ENCODE measurements at regions not wholly inside any gene's neighbourhood (a gene's known extent, or its start where the extent isn't known, plus 50 kb on each side); places are given as distances from the start of the nearest gene placed in this dataset.

DNA sequence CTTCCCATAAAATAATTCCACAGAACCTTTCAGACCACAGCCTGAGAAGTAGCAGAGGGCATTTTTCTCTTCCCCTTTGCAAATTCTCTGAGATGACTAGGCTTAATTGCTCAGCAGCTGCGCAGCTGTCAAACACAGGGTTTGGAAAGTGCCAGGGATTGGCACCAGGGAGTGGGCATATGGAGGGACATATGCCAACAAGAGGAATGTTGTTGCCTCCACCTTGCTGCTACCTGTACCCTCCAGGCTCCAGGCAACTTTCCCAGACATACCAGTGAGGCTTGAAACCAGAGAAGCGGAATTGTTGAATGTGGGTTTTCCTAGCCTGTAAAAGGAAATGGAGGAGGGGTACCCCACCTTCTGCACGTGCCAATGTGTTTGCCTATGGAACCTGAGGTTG, 256.2 kb upstream of the GPR101 start:
- Histone ChIP-seq H3K27me3 (ENCODE audit: control insufficient read depth, insufficient read depth, low read length) (no peaks in the 10 kb centered on the region; the same call in 1 of the 2 replicates), H3K9me3 (ENCODE audit: control insufficient read depth, insufficient read depth, low read depth, low read length) (no peaks in the 10 kb centered on the region), H3K9ac (ENCODE audit: low read length) (no peak overlapping the region), H3K36me3 (ENCODE audit: control insufficient read depth, insufficient read depth, low read length) (no peaks in the 10 kb centered on the region), H3K4me3 (ENCODE audit: low read depth, low read length) (no peak overlapping the region), H3K27ac (ENCODE audit: low read depth, low read length) (no peak overlapping the region), H3K4me1 (ENCODE audit: control insufficient read depth, insufficient read depth, low read length) (no peaks in the 10 kb centered on the region)

GRCh38 chrX:137287191-137287590, 253.4 kb upstream of the GPR101 start:
- H3K36me3 ChIP-seq (ENCODE audit: control insufficient read depth, insufficient read depth, low read length) = no peaks in the 10 kb centered on the region
- no peak overlapping the region for H3K27ac ChIP-seq (ENCODE audit: low read depth, low read length)
- H3K4me3 ChIP-seq (ENCODE audit: low read depth, low read length) = no peak overlapping the region
- no peak overlapping the region for H3K9ac ChIP-seq (ENCODE audit: low read length)
- no peaks in the 10 kb centered on the region for H3K4me1 ChIP-seq (ENCODE audit: control insufficient read depth, insufficient read depth, low read length)
- peaks cover 4% of the 10 kb centered on the region; the same call in 1 of the 2 replicates for H3K27me3 ChIP-seq (ENCODE audit: control insufficient read depth, insufficient read depth, low read length)
- H3K9me3 ChIP-seq (ENCODE audit: control insufficient read depth, insufficient read depth, low read depth, low read length) = no peaks in the 10 kb centered on the region

GRCh38 chrX:137286423-137286822, 252.6 kb upstream of the GPR101 start:
- H3K27ac ChIP-seq (ENCODE audit: low read depth, low read length) = no peak overlapping the region
- H3K9me3 ChIP-seq (ENCODE audit: control insufficient read depth, insufficient read depth, low read depth, low read length) = no peaks in the 10 kb centered on the region
- H3K4me1 ChIP-seq (ENCODE audit: control insufficient read depth, insufficient read depth, low read length) = no peaks in the 10 kb centered on the region
- no peaks in the 10 kb centered on the region for H3K36me3 ChIP-seq (ENCODE audit: control insufficient read depth, insufficient read depth, low read length)
- H3K4me3 ChIP-seq (ENCODE audit: low read depth, low read length) = no peak overlapping the region
- H3K27me3 ChIP-seq (ENCODE audit: control insufficient read depth, insufficient read depth, low read length) = peaks cover 4% of the 10 kb centered on the region; the same call in 1 of the 2 replicates
- no peak overlapping the region for H3K9ac ChIP-seq (ENCODE audit: low read length)

GRCh38 chrX:137278825-137279224, 245.0 kb upstream of the GPR101 start:
- no peaks in the 10 kb centered on the region for H3K4me1 ChIP-seq (ENCODE audit: control insufficient read depth, insufficient read depth, low read length)
- no peak overlapping the region for H3K27ac ChIP-seq (ENCODE audit: low read depth, low read length)
- H3K4me3 ChIP-seq (ENCODE audit: low read depth, low read length) = no peak overlapping the region
- H3K27me3 ChIP-seq (ENCODE audit: control insufficient read depth, insufficient read depth, low read length) = peaks cover 12% of the 10 kb centered on the region
- no peaks in the 10 kb centered on the region for H3K9me3 ChIP-seq (ENCODE audit: control insufficient read depth, insufficient read depth, low read depth, low read length)
- no peaks in the 10 kb centered on the region for H3K36me3 ChIP-seq (ENCODE audit: control insufficient read depth, insufficient read depth, low read length)
- H3K9ac ChIP-seq (ENCODE audit: low read length) = no peak overlapping the region

- no peak overlapping the region for H3K9ac ChIP-seq (ENCODE audit: low read length)
- H3K27me3 ChIP-seq (ENCODE audit: control insufficient read depth, insufficient read depth, low read length) = peaks cover 3% of the 10 kb centered on the region; the same call in 1 of the 2 replicates
- H3K4me1 ChIP-seq (ENCODE audit: control insufficient read depth, insufficient read depth, low read length) = no peaks in the 10 kb centered on the region
- H3K27ac ChIP-seq (ENCODE audit: low read depth, low read length) = no peak overlapping the region
- H3K36me3 ChIP-seq (ENCODE audit: control insufficient read depth, insufficient read depth, low read length) = no peaks in the 10 kb centered on the region
- no peak overlapping the region for H3K4me3 ChIP-seq (ENCODE audit: low read depth, low read length)
- no peaks in the 10 kb centered on the region for H3K9me3 ChIP-seq (ENCODE audit: control insufficient read depth, insufficient read depth, low read depth, low read length)
These were observed 229.6 kb upstream of the GPR101 start for GRCh38 chrX:137263374-137263773.

- Histone ChIP-seq H3K9me3 (ENCODE audit: control insufficient read depth, insufficient read depth, low read depth, low read length) (no peaks in the 10 kb centered on the region), H3K4me3 (ENCODE audit: low read depth, low read length) (no peak overlapping the region), H3K9ac (ENCODE audit: low read length) (no peak overlapping the region), H3K36me3 (ENCODE audit: control insufficient read depth, insufficient read depth, low read length) (no peaks in the 10 kb centered on the region), H3K4me1 (ENCODE audit: control insufficient read depth, insufficient read depth, low read length) (no peaks in the 10 kb centered on the region), H3K27ac (ENCODE audit: low read depth, low read length) (no peak overlapping the region), H3K27me3 (ENCODE audit: control insufficient read depth, insufficient read depth, low read length) (no peaks in the 10 kb centered on the region; the same call in 1 of the 2 replicates)
These were observed 211.4 kb upstream of the GPR101 start for GRCh38 chrX:137245183-137245582.

DNA sequence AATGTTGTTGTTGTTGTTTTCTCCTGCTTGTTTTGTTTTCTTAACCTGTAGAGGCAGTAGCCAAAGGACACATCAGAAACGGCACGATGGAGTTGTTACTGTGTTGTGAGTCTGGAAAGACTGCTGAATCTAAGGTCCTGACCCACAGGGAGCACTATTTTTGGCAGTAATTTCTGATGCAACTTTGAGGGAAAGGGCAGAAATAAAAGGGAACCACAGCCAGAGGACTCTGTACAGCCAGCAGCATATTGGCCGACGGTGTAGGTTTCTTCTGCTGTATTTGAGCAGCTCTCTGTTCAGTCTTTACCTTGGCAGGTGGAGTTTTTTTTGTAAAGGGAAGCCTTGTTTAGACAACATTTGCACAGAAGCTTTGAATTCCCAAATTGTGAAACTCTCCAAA, 203.0 kb upstream of the GPR101 start:
- Histone ChIP-seq H3K9ac (ENCODE audit: low read length) (no peak overlapping the region), H3K9me3 (ENCODE audit: control insufficient read depth, insufficient read depth, low read depth, low read length) (no peaks in the 10 kb centered on the region), H3K36me3 (ENCODE audit: control insufficient read depth, insufficient read depth, low read length) (no peaks in the 10 kb centered on the region), H3K27ac (ENCODE audit: low read depth, low read length) (no peak overlapping the region), H3K4me1 (ENCODE audit: control insufficient read depth, insufficient read depth, low read length) (peaks cover 20% of the 10 kb centered on the region), H3K27me3 (ENCODE audit: control insufficient read depth, insufficient read depth, low read length) (no peaks in the 10 kb centered on the region; the same call in 1 of the 2 replicates), H3K4me3 (ENCODE audit: low read depth, low read length) (no peak overlapping the region)

GRCh38 chrX:137234651-137235402, 201.0 kb upstream of the GPR101 start:
- H3K9me3 ChIP-seq (ENCODE audit: control insufficient read depth, insufficient read depth, low read depth, low read length) = no peaks in the 10 kb centered on the region
- H3K4me1 ChIP-seq (ENCODE audit: control insufficient read depth, insufficient read depth, low read length) = peaks cover 20% of the 10 kb centered on the region
- H3K9ac ChIP-seq (ENCODE audit: low read length) = no peak overlapping the region
- H3K36me3 ChIP-seq (ENCODE audit: control insufficient read depth, insufficient read depth, low read length) = no peaks in the 10 kb centered on the region
- H3K27me3 ChIP-seq (ENCODE audit: control insufficient read depth, insufficient read depth, low read length) = no peaks in the 10 kb centered on the region; the same call in 1 of the 2 replicates
- no peak overlapping the region for H3K27ac ChIP-seq (ENCODE audit: low read depth, low read length)
- H3K4me3 ChIP-seq (ENCODE audit: low read depth, low read length) = no peak overlapping the region

DNA sequence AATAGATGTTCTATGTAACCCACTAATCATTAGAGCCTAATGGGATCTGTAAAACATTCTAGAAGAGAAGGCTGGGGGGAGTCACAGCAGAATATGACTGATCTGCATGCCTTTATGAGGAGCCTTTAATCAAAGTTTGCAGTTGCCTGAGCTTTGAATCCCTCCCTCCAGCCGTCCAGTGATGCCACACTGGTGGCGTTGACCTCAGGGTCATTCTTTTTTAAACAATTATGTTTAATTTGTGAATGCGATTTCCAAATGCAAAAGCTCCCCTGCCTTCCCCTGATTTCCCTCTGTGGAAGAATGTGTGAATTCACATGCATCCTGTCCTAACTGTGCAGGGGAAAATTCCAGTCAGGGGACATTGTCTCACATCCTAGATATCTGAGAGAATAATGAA, 199.7 kb upstream of the GPR101 start:
- no peak overlapping the region for H3K27ac ChIP-seq (ENCODE audit: low read depth, low read length)
- no peaks in the 10 kb centered on the region for H3K9me3 ChIP-seq (ENCODE audit: control insufficient read depth, insufficient read depth, low read depth, low read length)
- H3K4me1 ChIP-seq (ENCODE audit: control insufficient read depth, insufficient read depth, low read length) = peaks cover 20% of the 10 kb centered on the region
- no peaks in the 10 kb centered on the region for H3K36me3 ChIP-seq (ENCODE audit: control insufficient read depth, insufficient read depth, low read length)
- H3K4me3 ChIP-seq (ENCODE audit: low read depth, low read length) = no peak overlapping the region
- H3K9ac ChIP-seq (ENCODE audit: low read length) = no peak overlapping the region
- H3K27me3 ChIP-seq (ENCODE audit: control insufficient read depth, insufficient read depth, low read length) = no peaks in the 10 kb centered on the region; the same call in 1 of the 2 replicates

- H3K9me3 ChIP-seq (ENCODE audit: control insufficient read depth, insufficient read depth, low read depth, low read length) = no peaks in the 10 kb centered on the region
- no peak overlapping the region for H3K27ac ChIP-seq (ENCODE audit: low read depth, low read length)
- no peak overlapping the region for H3K4me3 ChIP-seq (ENCODE audit: low read depth, low read length)
- H3K9ac ChIP-seq (ENCODE audit: low read length) = no peak overlapping the region
- no peaks in the 10 kb centered on the region for H3K4me1 ChIP-seq (ENCODE audit: control insufficient read depth, insufficient read depth, low read length)
- H3K27me3 ChIP-seq (ENCODE audit: control insufficient read depth, insufficient read depth, low read length) = no peaks in the 10 kb centered on the region; the same call in 1 of the 2 replicates
- no peaks in the 10 kb centered on the region for H3K36me3 ChIP-seq (ENCODE audit: control insufficient read depth, insufficient read depth, low read length)
These were observed 193.4 kb upstream of the GPR101 start for GRCh38 chrX:137227151-137227550.

- Histone ChIP-seq H3K4me1 (ENCODE audit: control insufficient read depth, insufficient read depth, low read length) (peaks cover 21% of the 10 kb centered on the region), H3K27me3 (ENCODE audit: control insufficient read depth, insufficient read depth, low read length) (no peaks in the 10 kb centered on the region; the same call in 1 of the 2 replicates), H3K9me3 (ENCODE audit: control insufficient read depth, insufficient read depth, low read depth, low read length) (peaks cover 13% of the 10 kb centered on the region), H3K9ac (ENCODE audit: low read length) (no peak overlapping the region), H3K27ac (ENCODE audit: low read depth, low read length) (no peak overlapping the region), H3K36me3 (ENCODE audit: control insufficient read depth, insufficient read depth, low read length) (no peaks in the 10 kb centered on the region), H3K4me3 (ENCODE audit: low read depth, low read length) (no peak overlapping the region)
These were observed 181.7 kb upstream of the GPR101 start for GRCh38 chrX:137215467-137215866.
